ENCODE measurements at regions not wholly inside any gene's neighbourhood (a gene's known extent, or its start where the extent isn't known, plus 50 kb on each side); places are given as distances from the start of the nearest gene placed in this dataset.

DNA sequence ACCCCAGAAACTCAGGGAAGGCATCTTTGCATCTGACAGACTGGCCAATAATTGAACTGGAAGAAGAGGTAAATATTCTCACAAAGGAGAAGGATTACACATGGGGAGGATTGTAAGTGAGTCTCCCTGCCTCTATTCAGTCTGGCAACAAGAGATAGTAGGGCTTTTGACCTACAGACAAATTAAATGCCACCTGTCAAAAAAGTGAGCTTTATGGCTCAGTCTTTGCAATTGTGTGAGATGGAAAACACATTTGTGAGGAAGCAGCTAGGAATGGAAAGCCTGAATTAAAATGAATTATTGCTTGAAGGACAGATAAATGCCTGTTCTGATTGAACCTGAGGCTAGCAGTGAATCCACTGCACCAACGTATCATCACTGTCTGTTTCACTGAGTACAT is 173.3 kb upstream of the GOLIM4 start:
- H3K9me2 ChIP-seq (ENCODE audit: insufficient read depth), result no peaks in the 10 kb centered on the region
- H2AFZ ChIP-seq, result no peak overlapping the region
- TF ChIP-seq EZH2 (IDR thresholded peaks at IDR 0.05; ENCODE audit: low read depth), result no peak
- TF ChIP-seq, protein P1, sequence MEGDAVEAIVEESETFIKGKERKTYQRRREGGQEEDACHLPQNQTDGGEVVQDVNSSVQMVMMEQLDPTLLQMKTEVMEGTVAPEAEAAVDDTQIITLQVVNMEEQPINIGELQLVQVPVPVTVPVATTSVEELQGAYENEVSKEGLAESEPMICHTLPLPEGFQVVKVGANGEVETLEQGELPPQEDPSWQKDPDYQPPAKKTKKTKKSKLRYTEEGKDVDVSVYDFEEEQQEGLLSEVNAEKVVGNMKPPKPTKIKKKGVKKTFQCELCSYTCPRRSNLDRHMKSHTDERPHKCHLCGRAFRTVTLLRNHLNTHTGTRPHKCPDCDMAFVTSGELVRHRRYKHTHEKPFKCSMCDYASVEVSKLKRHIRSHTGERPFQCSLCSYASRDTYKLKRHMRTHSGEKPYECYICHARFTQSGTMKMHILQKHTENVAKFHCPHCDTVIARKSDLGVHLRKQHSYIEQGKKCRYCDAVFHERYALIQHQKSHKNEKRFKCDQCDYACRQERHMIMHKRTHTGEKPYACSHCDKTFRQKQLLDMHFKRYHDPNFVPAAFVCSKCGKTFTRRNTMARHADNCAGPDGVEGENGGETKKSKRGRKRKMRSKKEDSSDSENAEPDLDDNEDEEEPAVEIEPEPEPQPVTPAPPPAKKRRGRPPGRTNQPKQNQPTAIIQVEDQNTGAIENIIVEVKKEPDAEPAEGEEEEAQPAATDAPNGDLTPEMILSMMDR (conservative IDR thresholded peaks at IDR 0.05), result no peak
- no TSS peak for BruUV-seq (replicated peaks)
- no peak overlapping the region for H3K27ac ChIP-seq
- no peak overlapping the region for H3K4me3 ChIP-seq
- ChIA-PET CTCF (interaction anchor here (1.1 kb wide), 1 partner anchor 8 kb away, joined by 3 read pairs; no protein-coding TSS in a partner anchor), POLR2A (ENCODE audit: unreplicated experiment) (interaction anchor here (0.6 kb wide), 1 partner anchor 1516 kb away, joined by 20 read pairs; no protein-coding TSS in a partner anchor)
- H3K4me2 ChIP-seq, result no peak overlapping the region
- no peaks in the 10 kb centered on the region for H3K9me3 ChIP-seq (ENCODE audit: insufficient read depth, low read depth)
- H3F3A ChIP-seq (ENCODE audit: insufficient read depth, low read depth), result no peaks in the 10 kb centered on the region
- H3K4me1 ChIP-seq (replicated peaks; ENCODE audit: insufficient read depth), result no peaks in the 10 kb centered on the region
- H3K79me2 ChIP-seq (ENCODE audit: low read depth), result no peaks in the 10 kb centered on the region
- H3K27me3 ChIP-seq (ENCODE audit: insufficient read depth, low read depth), result no peaks in the 10 kb centered on the region
- no peaks in the 10 kb centered on the region for H3K36me3 ChIP-seq (ENCODE audit: low read depth)
- DNase-seq, result no peak
- no peaks in the 10 kb centered on the region for H4K20me1 ChIP-seq (ENCODE audit: insufficient read depth)
- intact Hi-C loops (cut with micrococcal nuclease; ENCODE audit: unreplicated experiment), result no loop called here

DNA sequence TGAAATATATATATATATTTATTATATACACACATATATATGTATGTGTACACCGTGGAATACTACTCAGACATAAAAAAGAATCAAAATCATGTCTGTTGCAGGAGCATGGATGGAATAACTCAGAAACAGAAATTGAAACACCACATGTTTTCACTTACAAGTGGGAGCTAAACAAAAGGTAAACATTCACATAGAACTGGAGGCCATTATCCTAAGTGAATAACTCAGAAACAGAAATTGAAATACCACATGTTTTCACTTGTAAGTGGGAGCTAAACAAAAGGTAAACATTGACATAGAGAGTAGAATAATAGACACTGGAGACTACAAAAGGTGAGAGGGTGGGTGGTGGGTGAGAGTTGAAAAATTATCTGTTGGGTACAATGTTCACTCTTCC is 171.5 kb upstream of the GOLIM4 start:
- no peaks in the 10 kb centered on the region for H3K79me2 ChIP-seq (ENCODE audit: low read depth)
- H3K4me2 ChIP-seq, result no peak overlapping the region
- H3K9me3 ChIP-seq (ENCODE audit: insufficient read depth, low read depth), result no peaks in the 10 kb centered on the region
- DNase-seq, result no peak
- CTCF ChIA-PET, result no interaction called here
- no peaks in the 10 kb centered on the region for H3K27me3 ChIP-seq (ENCODE audit: insufficient read depth, low read depth)
- no peaks in the 10 kb centered on the region for H4K20me1 ChIP-seq (ENCODE audit: insufficient read depth)
- H3K36me3 ChIP-seq (ENCODE audit: low read depth), result no peaks in the 10 kb centered on the region
- BruUV-seq (replicated peaks), result no TSS peak
- H2AFZ ChIP-seq, result no peak overlapping the region
- POLR2A ChIA-PET (ENCODE audit: unreplicated experiment), result interaction anchor here (0.7 kb wide), 1 partner anchor 777 kb away, joined by 3 read pairs; no protein-coding TSS in a partner anchor
- H3K9me2 ChIP-seq (ENCODE audit: insufficient read depth), result no peaks in the 10 kb centered on the region
- H3K4me3 ChIP-seq, result no peak overlapping the region
- H3K4me1 ChIP-seq (replicated peaks; ENCODE audit: insufficient read depth), result no peaks in the 10 kb centered on the region
- TF ChIP-seq, protein P1 (conservative IDR thresholded peaks at IDR 0.05), result no peak
- TF ChIP-seq EZH2 (IDR thresholded peaks at IDR 0.05; ENCODE audit: low read depth), result no peak
- H3K27ac ChIP-seq, result no peak overlapping the region
- no peaks in the 10 kb centered on the region for H3F3A ChIP-seq (ENCODE audit: insufficient read depth, low read depth)
- intact Hi-C loops (cut with micrococcal nuclease; ENCODE audit: unreplicated experiment), result no loop called here

DNA sequence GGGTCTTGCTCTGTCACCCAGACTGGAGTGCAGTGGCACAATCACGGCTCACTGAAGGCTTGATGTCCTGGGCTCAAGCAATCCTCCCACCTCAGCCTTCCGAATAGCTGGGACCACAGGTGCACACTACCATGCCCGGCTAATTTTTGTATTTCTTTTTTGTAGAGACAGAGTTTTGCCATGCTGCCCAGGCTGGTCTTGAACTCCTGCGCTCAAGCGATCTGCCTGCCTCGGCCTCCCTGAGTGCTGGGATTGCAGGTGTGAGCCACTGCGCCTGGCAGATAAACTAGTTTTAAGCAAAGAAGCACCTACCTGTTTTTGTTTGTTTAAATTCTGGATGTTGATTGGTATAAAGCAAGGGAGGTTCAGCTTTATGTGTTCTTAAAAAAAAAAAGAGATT is 170.6 kb upstream of the GOLIM4 start:
- H3K9me3 ChIP-seq (ENCODE audit: insufficient read depth, low read depth), result no peaks in the 10 kb centered on the region
- CTCF ChIA-PET, result no interaction called here
- no TSS peak for BruUV-seq (replicated peaks)
- intact Hi-C loops (cut with micrococcal nuclease; ENCODE audit: unreplicated experiment), result no loop called here
- POLR2A ChIA-PET (ENCODE audit: unreplicated experiment), result no interaction called here
- no peaks in the 10 kb centered on the region for H4K20me1 ChIP-seq (ENCODE audit: insufficient read depth)
- no peak overlapping the region for H3K27ac ChIP-seq
- no peaks in the 10 kb centered on the region for H3K4me1 ChIP-seq (replicated peaks; ENCODE audit: insufficient read depth)
- H3K4me2 ChIP-seq, result no peak overlapping the region
- no peaks in the 10 kb centered on the region for H3K79me2 ChIP-seq (ENCODE audit: low read depth)
- H2AFZ ChIP-seq, result no peak overlapping the region
- TF ChIP-seq, protein P1 (conservative IDR thresholded peaks at IDR 0.05), result no peak
- no peak for TF ChIP-seq EZH2 (IDR thresholded peaks at IDR 0.05; ENCODE audit: low read depth)
- no peak for DNase-seq
- H3F3A ChIP-seq (ENCODE audit: insufficient read depth, low read depth), result no peaks in the 10 kb centered on the region
- H3K9me2 ChIP-seq (ENCODE audit: insufficient read depth), result no peaks in the 10 kb centered on the region
- H3K4me3 ChIP-seq, result no peak overlapping the region
- no peaks in the 10 kb centered on the region for H3K27me3 ChIP-seq (ENCODE audit: insufficient read depth, low read depth)
- H3K36me3 ChIP-seq (ENCODE audit: low read depth), result no peaks in the 10 kb centered on the region

Data from PC-9 (cell line).